AG04450 (cell line): ENCODE measurements at regions not wholly inside any gene's neighbourhood (a gene's known extent, or its start where the extent isn't known, plus 50 kb on each side); places are given as distances from the start of the nearest gene placed in this dataset.

ENCODE experiments used
- CTCF ChIA-PET: fragments of 300-600, 350-600 bp; formaldehyde crosslinking; extraction: SDS; loops from one replicate; lab custom pipeline; 2022; ENCODE audit warnings: antibody characterized with exemption, inconsistent platforms; lab: Charles Lee
- POLR2A ChIA-PET: fragments of 350-600 bp; formaldehyde crosslinking; extraction: SDS; loops from one replicate; lab custom pipeline; 2021; ENCODE audit warnings: antibody characterized with exemption, inconsistent platforms; lab: Yijun Ruan, JAX
- DNase-seq: peaks from one replicate; pipeline ENCODE4 v3.0.0-alpha.2; 2011; ENCODE audit warnings: low read depth, low spot score
- H3K27ac ChIP-seq: one replicate; pipeline ENCODE4 v1.5.1; 2012; ENCODE audit warnings: low read depth, low read length, control low read depth
- H3K27me3 ChIP-seq: one replicate; pipeline ENCODE4 v1.6.0; 2012; ENCODE audit warnings: low read length; ENCODE audit not compliant: control insufficient read depth, insufficient read depth
- H3K4me3 ChIP-seq: 2 replicates; pipeline ENCODE4 v1.5.1; 2011; ENCODE audit warnings: mild to moderate bottlenecking, low read depth, low read length, control low read depth
- H3K9me3 ChIP-seq: 2 replicates; pipeline ENCODE4 v1.5.1; 2012; ENCODE audit warnings: low read length; ENCODE audit not compliant: control insufficient read depth, insufficient read depth
- TF ChIP-seq, protein P1 (sequence below): IDR thresholded peaks from 2 replicates; pipeline ENCODE4 v1.5.1; 2011; ENCODE audit warnings: low read depth, low read length, control low read depth, inconsistent platforms

DNA sequence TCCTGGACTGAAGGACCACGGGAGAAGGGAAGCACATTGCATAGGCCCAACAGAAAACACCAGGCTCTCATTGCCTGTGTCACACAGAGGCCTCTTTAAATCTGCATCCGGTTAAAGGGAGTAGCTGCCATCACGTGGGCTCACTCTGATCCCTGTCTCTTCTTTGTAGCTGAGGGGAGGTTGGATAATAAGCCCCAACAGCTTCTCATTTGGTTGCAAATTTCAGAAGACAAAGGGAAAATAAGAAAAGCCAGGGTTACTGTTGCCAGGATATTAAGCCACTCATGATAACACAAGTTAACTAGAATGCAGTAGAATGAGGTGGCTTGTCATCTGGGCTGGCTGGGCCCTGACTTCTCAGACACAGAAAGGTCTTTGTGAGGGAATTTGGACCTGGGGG is 325.1 kb upstream of the ERCC4 start:
- peaks cover 41% of the 10 kb centered on the region for H3K9me3 ChIP-seq
- ChIA-PET CTCF (no interaction called here), POLR2A (no interaction called here)
- no peak for DNase-seq
- no peaks in the 10 kb centered on the region for H3K27me3 ChIP-seq
- no peak overlapping the region for H3K27ac ChIP-seq
- no peak overlapping the region for H3K4me3 ChIP-seq
- TF ChIP-seq, protein P1, sequence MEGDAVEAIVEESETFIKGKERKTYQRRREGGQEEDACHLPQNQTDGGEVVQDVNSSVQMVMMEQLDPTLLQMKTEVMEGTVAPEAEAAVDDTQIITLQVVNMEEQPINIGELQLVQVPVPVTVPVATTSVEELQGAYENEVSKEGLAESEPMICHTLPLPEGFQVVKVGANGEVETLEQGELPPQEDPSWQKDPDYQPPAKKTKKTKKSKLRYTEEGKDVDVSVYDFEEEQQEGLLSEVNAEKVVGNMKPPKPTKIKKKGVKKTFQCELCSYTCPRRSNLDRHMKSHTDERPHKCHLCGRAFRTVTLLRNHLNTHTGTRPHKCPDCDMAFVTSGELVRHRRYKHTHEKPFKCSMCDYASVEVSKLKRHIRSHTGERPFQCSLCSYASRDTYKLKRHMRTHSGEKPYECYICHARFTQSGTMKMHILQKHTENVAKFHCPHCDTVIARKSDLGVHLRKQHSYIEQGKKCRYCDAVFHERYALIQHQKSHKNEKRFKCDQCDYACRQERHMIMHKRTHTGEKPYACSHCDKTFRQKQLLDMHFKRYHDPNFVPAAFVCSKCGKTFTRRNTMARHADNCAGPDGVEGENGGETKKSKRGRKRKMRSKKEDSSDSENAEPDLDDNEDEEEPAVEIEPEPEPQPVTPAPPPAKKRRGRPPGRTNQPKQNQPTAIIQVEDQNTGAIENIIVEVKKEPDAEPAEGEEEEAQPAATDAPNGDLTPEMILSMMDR = no peak

DNA sequence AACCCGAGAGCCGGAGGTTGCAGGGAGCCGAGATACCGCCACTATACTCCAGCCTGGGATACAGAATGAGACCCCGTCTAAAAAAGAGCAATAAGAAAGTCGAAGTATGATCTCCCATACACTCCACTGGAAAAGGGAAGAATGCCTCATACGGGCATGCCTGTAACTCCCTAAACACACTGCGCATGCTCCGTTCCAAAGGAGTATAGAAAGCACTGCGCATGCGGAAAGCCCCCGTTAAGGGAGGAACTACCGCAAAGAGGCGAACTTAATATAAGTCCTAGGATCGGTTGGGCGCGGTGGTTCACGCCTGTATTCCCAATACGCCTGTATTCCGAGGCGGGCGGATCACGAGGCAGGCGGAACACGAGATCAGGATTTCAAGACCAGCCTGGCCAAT is 313.1 kb upstream of the ERCC4 start:
- POLR2A ChIA-PET = no interaction called here
- TF ChIP-seq, protein P1 = no peak

DNA sequence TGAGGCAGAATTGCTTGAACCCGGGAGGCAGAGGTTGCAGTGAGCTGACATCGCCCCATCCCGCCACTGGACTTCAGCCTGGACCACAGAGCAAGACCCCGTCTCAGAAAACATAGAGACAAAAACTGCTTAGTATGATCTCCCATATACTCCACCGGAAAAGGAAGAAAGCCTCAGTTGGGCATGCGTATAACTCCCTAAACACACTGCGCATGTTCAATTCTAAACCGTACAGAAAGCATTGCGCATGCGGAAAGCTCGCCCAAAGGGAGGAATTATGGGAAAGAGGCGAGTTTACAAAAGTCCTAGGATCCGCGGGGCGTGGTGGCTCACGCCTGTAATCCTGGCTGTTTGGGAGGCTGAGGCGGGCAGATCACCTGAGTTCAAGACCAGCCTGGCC is 312.7 kb upstream of the ERCC4 start:
- no peak for DNase-seq
- TF ChIP-seq, protein P1 = no peak
- CTCF ChIA-PET = no interaction called here

More for the DNA sequence above, 313.1 kb upstream of the ERCC4 start:
- DNase-seq = no peak
- Histone ChIP-seq H3K9me3 (peaks cover 53% of the 10 kb centered on the region), H3K27me3 (no peaks in the 10 kb centered on the region), H3K4me3 (no peak overlapping the region), H3K27ac (no peak overlapping the region)
- CTCF ChIA-PET = no interaction called here

DNA sequence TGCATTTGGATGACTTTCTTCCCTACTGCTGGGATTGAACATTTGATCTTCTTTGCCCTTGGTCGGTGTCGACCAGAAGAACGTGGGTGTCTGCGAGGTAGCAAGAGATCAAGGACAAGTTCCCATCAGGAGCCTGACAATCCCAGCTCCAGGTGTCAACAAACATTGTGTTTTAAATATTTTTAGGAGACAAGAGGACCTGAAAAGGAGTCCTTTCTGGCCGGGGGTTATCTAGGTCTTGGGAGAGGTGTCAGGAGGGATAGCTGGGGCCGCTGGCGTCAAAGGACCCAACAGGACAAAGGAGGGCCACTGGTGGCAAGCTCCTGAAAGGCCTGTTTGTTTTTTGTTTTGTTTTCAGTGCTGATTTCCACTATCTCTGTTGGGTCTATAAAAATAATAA is 308.4 kb upstream of the ERCC4 start:
- POLR2A ChIA-PET = no interaction called here

More for the DNA sequence above, 312.7 kb upstream of the ERCC4 start:
- Histone ChIP-seq H3K4me3 (no peak overlapping the region), H3K9me3 (peaks cover 53% of the 10 kb centered on the region), H3K27ac (no peak overlapping the region), H3K27me3 (no peaks in the 10 kb centered on the region)
- POLR2A ChIA-PET = no interaction called here

DNA sequence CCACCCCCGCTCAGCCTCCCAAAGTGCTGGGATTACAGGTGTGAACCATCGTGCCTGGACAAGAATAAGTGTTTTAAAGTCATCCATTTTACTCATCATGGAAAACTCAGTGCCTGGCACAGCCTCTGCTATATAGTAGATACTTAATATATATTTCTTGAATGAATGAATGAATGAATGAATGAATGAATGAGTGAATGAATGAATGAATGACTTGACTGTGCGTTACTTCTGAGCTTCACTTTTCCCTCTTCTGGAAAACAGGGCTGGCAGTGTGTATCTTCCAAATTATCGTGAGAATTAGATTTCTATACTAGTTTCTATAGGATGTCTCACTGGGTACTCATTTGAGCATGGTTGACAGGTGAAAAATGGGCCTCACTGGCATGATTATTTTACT is 307.3 kb upstream of the ERCC4 start:
- H3K27me3 ChIP-seq = no peaks in the 10 kb centered on the region
- peaks cover 33% of the 10 kb centered on the region for H3K9me3 ChIP-seq
- H3K4me3 ChIP-seq = no peak overlapping the region
- H3K27ac ChIP-seq = no peak overlapping the region
- TF ChIP-seq, protein P1 = no peak
- POLR2A ChIA-PET = no interaction called here
- DNase-seq = no peak
- CTCF ChIA-PET = no interaction called here

More for the DNA sequence above, 308.4 kb upstream of the ERCC4 start:
- H3K4me3 ChIP-seq = no peak overlapping the region
- H3K27ac ChIP-seq = no peak overlapping the region
- CTCF ChIA-PET = no interaction called here
- H3K27me3 ChIP-seq = no peaks in the 10 kb centered on the region
- peaks cover 44% of the 10 kb centered on the region for H3K9me3 ChIP-seq
- DNase-seq = no peak
- TF ChIP-seq, protein P1 = no peak
